ENCODE measurements at regions not wholly inside any gene's neighbourhood (a gene's known extent, or its start where the extent isn't known, plus 50 kb on each side); places are given as distances from the start of the nearest gene placed in this dataset.

- WGBS, 2 experiments (ENCODE audit: extremely low coverage in 2 of 2, insufficient read length in 1 of 2), result no CpG with 5 or more reads among the region's 1 CpG
- Histone ChIP-seq H3K4ac (ENCODE audit: low read depth, low read length) (no peak overlapping the region), H3K36me3 (ENCODE audit: control insufficient read depth, insufficient read depth, low read length) (no peaks in the 10 kb centered on the region), H3K27ac (ENCODE audit: insufficient read depth, low read length) (no peak overlapping the region), H2BK15ac (ENCODE audit: low read depth, low read length) (no peak overlapping the region), H2AFZ (replicated peaks; ENCODE audit: low read length, poor library complexity) (no peak overlapping the region), H4K5ac (ENCODE audit: low read depth, low read length) (no peak overlapping the region), H3K27me3 (ENCODE audit: control insufficient read depth, insufficient read depth, low read length) (no peaks in the 10 kb centered on the region), H4K91ac (ENCODE audit: insufficient read depth, low read depth, low read length) (no peak overlapping the region), H3K14ac (replicated peaks; ENCODE audit: low read depth, low read length) (no peak overlapping the region), H3K9me3 (ENCODE audit: control insufficient read depth, insufficient read depth, low read length) (0 out of 2 replicates have a peak, but pooled peaks cover 2% of the 10 kb centered on the region), H3K18ac (ENCODE audit: low read depth, low read length) (no peak overlapping the region), H2BK5ac (ENCODE audit: low read depth, low read length, poor library complexity, severe bottlenecking) (no peak overlapping the region), H3K9me1 (ENCODE audit: insufficient read depth, low read length) (no peaks in the 10 kb centered on the region), H2AK5ac (ENCODE audit: low read depth, low read length) (no peak overlapping the region), H3K4me1 (ENCODE audit: control insufficient read depth, insufficient read depth, low read length) (no peaks in the 10 kb centered on the region), H3K23ac (ENCODE audit: low read depth, low read length) (no peak overlapping the region), H2AK9ac (replicated peaks; ENCODE audit: low read depth, low read length, poor library complexity) (no peak overlapping the region), H3K79me1 (ENCODE audit: low read depth in 1 of 2, low read length in 2 of 2) (no peaks in the 10 kb centered on the region), H2BK120ac (ENCODE audit: low read depth, low read length) (no peak overlapping the region), H3K9ac (ENCODE audit: low read depth, low read length) (no peak overlapping the region), H2BK20ac (ENCODE audit: low read depth, low read length) (no peak overlapping the region), H4K20me1 (ENCODE audit: insufficient read depth, low read length) (no peaks in the 10 kb centered on the region), H3K4me3 (ENCODE audit: insufficient read depth, low read depth, low read length) (no peak overlapping the region), H3K56ac (ENCODE audit: extremely low read depth, insufficient read depth, low read length) (no peak overlapping the region), H4K8ac (ENCODE audit: low read depth in 2 of 2, low read length in 2 of 2) (no peak overlapping the region), H3K4me2 (ENCODE audit: low read depth, low read length) (no peak overlapping the region)
- ChIA-PET CTCF (no interaction called here), POLR2A (ENCODE audit: unreplicated experiment) (no interaction called here)
- TF ChIP-seq MXI1 (IDR thresholded peaks at IDR 0.05; ENCODE audit: borderline replicate concordance, low read depth, low read length), result no peak
- TF ChIP-seq POLR2A (IDR thresholded peaks at IDR 0.05; ENCODE audit: low read depth, low read length), result no peak
- dilution Hi-C loops (cut with HindIII; ENCODE audit: low sequenced_read_pairs, unreplicated experiment) (no loop called here), intact Hi-C loops (cut with micrococcal nuclease) (no loop called here), in situ Hi-C loops (cut with MboI; ENCODE audit: low sequenced_read_pairs) (no loop called here)
- no peak for ATAC-seq (ENCODE audit: low read depth)
- no peak for DNase-seq
- BruUV-seq (replicated peaks), result no TSS peak
Measured at GRCh38 chr16:73804456-73804855, 492.2 kb upstream of the PSMD7 start.
